H9 (cell line): ENCODE measurements at regions not wholly inside any gene's neighbourhood (a gene's known extent, or its start where the extent isn't known, plus 50 kb on each side); places are given as distances from the start of the nearest gene placed in this dataset.

Source experiments
- DNase-seq: peaks from one replicate; pipeline ENCODE4 v3.0.0-alpha.2; 2017
- H2AFZ ChIP-seq: one replicate; pipeline ENCODE4 v1.6.1; 2013; ENCODE audit warnings: mild to moderate bottlenecking, low read length, control low read depth, moderate library complexity
- H2AK5ac ChIP-seq: 2 replicates; pipeline ENCODE4 v1.6.1; 2013; ENCODE audit warnings: low read length, control low read depth, mixed read lengths; ENCODE audit not compliant: insufficient read length
- H2BK120ac ChIP-seq: one replicate; pipeline ENCODE4 v1.6.1; 2013; ENCODE audit warnings: low read depth, mild to moderate bottlenecking, low read length, control low read depth, inconsistent platforms; ENCODE audit not compliant: poor library complexity, severe bottlenecking
- H2BK12ac ChIP-seq: 2 replicates; pipeline ENCODE4 v1.6.1; 2013; ENCODE audit warnings: low read length, control low read depth, mixed read lengths, low read depth; ENCODE audit not compliant: insufficient read length
- H2BK15ac ChIP-seq: 2 replicates; pipeline ENCODE4 v1.6.1; 2013; ENCODE audit warnings: low read depth, low read length, control low read depth
- H2BK20ac ChIP-seq: one replicate; pipeline ENCODE4 v1.6.1; 2013; ENCODE audit warnings: low read depth, mild to moderate bottlenecking, low read length, control low read depth, inconsistent platforms; ENCODE audit not compliant: poor library complexity, severe bottlenecking
- H2BK5ac ChIP-seq: 2 replicates; pipeline ENCODE4 v1.6.1; 2013; ENCODE audit warnings: low read length, control low read depth, mixed read lengths; ENCODE audit not compliant: insufficient read length
- H3K14ac ChIP-seq: 2 replicates; pipeline ENCODE4 v1.6.1; 2013; ENCODE audit warnings: low read length, control low read depth; ENCODE audit not compliant: insufficient read depth
- H3K18ac ChIP-seq: 2 replicates; pipeline ENCODE4 v1.6.1; 2013; ENCODE audit warnings: low read depth, mild to moderate bottlenecking, mixed read lengths, low read length, control low read depth; ENCODE audit not compliant: insufficient read length
- H3K23ac ChIP-seq: 2 replicates; pipeline ENCODE4 v1.6.1; 2013; ENCODE audit warnings: low read length, control low read depth, mixed read lengths, low read depth; ENCODE audit not compliant: insufficient read length
- H3K23me2 ChIP-seq: 2 replicates; pipeline ENCODE4 v1.6.1; 2013; ENCODE audit warnings: low read depth, mild to moderate bottlenecking, mixed read lengths, low read length, control low read depth; ENCODE audit not compliant: insufficient read length, poor library complexity, severe bottlenecking
- H3K27ac ChIP-seq: 2 replicates; pipeline ENCODE4 v1.5.1; 2013; ENCODE audit warnings: low read length, control low read depth, mixed read lengths, low read depth; ENCODE audit not compliant: insufficient read length
- H3K27me3 ChIP-seq: 2 replicates; pipeline ENCODE4 v1.6.1; 2013; ENCODE audit warnings: low read length, control low read depth, inconsistent platforms; ENCODE audit not compliant: insufficient read depth
- H3K4ac ChIP-seq: 2 replicates; pipeline ENCODE4 v1.6.1; 2013; ENCODE audit warnings: low read depth, mild to moderate bottlenecking, control low read depth, inconsistent platforms, low read length, moderate library complexity
- H3K4me1 ChIP-seq: 2 replicates; pipeline ENCODE4 v1.6.1; 2013; ENCODE audit warnings: low read length, control low read depth, inconsistent platforms; ENCODE audit not compliant: insufficient read depth
- H3K4me2 ChIP-seq: 2 replicates; pipeline ENCODE4 v1.6.1; 2013; ENCODE audit warnings: low read length, control low read depth, mixed read lengths; ENCODE audit not compliant: insufficient read length, insufficient read depth
- H3K56ac ChIP-seq: 2 replicates; pipeline ENCODE4 v1.6.1; 2013; ENCODE audit warnings: low read depth, mild to moderate bottlenecking, mixed read lengths, low read length, control low read depth; ENCODE audit not compliant: insufficient read length
- H3K79me1 ChIP-seq: 2 replicates; pipeline ENCODE4 v1.6.1; 2013; ENCODE audit warnings: low read depth, mild to moderate bottlenecking, moderate library complexity, low read length, control low read depth, inconsistent platforms; ENCODE audit not compliant: insufficient read depth, poor library complexity, severe bottlenecking
- H3K79me2 ChIP-seq: 2 replicates; pipeline ENCODE4 v1.6.1; 2013; ENCODE audit warnings: low read length, control low read depth, inconsistent platforms; ENCODE audit not compliant: insufficient read depth
- H3K9ac ChIP-seq: 2 replicates; pipeline ENCODE4 v1.6.1; 2013; ENCODE audit warnings: low read length, control low read depth, mixed read lengths; ENCODE audit not compliant: insufficient read length; ENCODE audit errors: extremely low read depth
- H3K9me3 ChIP-seq: one replicate; pipeline ENCODE4 v1.6.1; 2013; ENCODE audit warnings: low read depth, low read length, inconsistent platforms; ENCODE audit not compliant: control insufficient read depth
- H3T11ph ChIP-seq: one replicate; pipeline ENCODE4 v1.6.1; 2013; ENCODE audit warnings: mild to moderate bottlenecking, low read length, control low read depth, inconsistent platforms
- H4K20me1 ChIP-seq: one replicate; pipeline ENCODE4 v1.6.1; 2013; ENCODE audit not compliant: control insufficient read depth, insufficient read length, insufficient read depth
- H4K5ac ChIP-seq: 2 replicates; pipeline ENCODE4 v1.6.1; 2013; ENCODE audit warnings: low read depth, mild to moderate bottlenecking, mixed read lengths, low read length, control low read depth; ENCODE audit not compliant: insufficient read length
- H4K8ac ChIP-seq: replicated peaks from 2 replicates; pipeline ENCODE4 v1.6.1; 2013; ENCODE audit warnings: low read length, control low read depth, mixed read lengths, low read depth; ENCODE audit not compliant: insufficient read length
- H4K91ac ChIP-seq: 2 replicates; pipeline ENCODE4 v1.6.1; 2013; ENCODE audit warnings: low read depth, mild to moderate bottlenecking, moderate library complexity, mixed read lengths, low read length, control low read depth; ENCODE audit not compliant: insufficient read length
- H3K27ac Mint-ChIP-seq, 3 experiments: 2 replicates in 2 of 3; 3 replicates in 1 of 3; pipeline ENCODE4 v1.8.0; 2020 to 2021; ENCODE audit warnings: mixed read lengths in 3 of 3, mild to moderate bottlenecking in 1 of 3, moderate library complexity in 1 of 3
- H3K27me3 Mint-ChIP-seq: 2 replicates; pipeline ENCODE4 v1.8.0; 2021; ENCODE audit warnings: low read depth, mild to moderate bottlenecking, moderate library complexity, mixed read lengths
- H3K36me3 Mint-ChIP-seq, 3 experiments: 2 replicates in 2 of 3; 3 replicates in 1 of 3; pipeline ENCODE4 v1.8.0; 2020 to 2021; ENCODE audit warnings: low read depth in 3 of 3, mixed read lengths in 3 of 3; ENCODE audit not compliant: insufficient read depth in 1 of 3
- H3K4me1 Mint-ChIP-seq, 2 experiments: 2 replicates each; pipeline ENCODE4 v1.8.0; 2020; ENCODE audit warnings: mixed read lengths in 2 of 2
- H3K4me3 Mint-ChIP-seq, 2 experiments: 2 replicates in 1 of 2; 3 replicates in 1 of 2; pipeline ENCODE4 v1.8.0; 2020 to 2021; ENCODE audit warnings: mild to moderate bottlenecking in 2 of 2, mixed read lengths in 2 of 2, moderate library complexity in 1 of 2
- H3K9me3 Mint-ChIP-seq, 2 experiments: 2 replicates in 1 of 2; 3 replicates in 1 of 2; pipeline ENCODE4 v1.8.0; 2020; ENCODE audit warnings: mild to moderate bottlenecking in 2 of 2, mixed read lengths in 2 of 2, moderate library complexity in 1 of 2
- WGBS: extraction: QIAGEN DNeasy Blood & Tissue Kit; methylation state at CpG from one replicate; pipeline ENCODE4 v1.1.7; 2013; ENCODE audit warnings: missing lambda C conversion rate, low lambda C conversion rate, mixed read lengths; ENCODE audit not compliant: insufficient read length; ENCODE audit errors: extremely low coverage; 5-methylcytosine and 5-hydroxymethylcytosine counted together
- TF ChIP-seq, protein P1 (sequence below): fragments of 200-600 bp; sonication (generic); conservative IDR thresholded peaks from 3 replicates; pipeline ENCODE4 v1.8.0; 2021; ENCODE audit warnings: antibody characterized with exemption, mild to moderate bottlenecking

DNA sequence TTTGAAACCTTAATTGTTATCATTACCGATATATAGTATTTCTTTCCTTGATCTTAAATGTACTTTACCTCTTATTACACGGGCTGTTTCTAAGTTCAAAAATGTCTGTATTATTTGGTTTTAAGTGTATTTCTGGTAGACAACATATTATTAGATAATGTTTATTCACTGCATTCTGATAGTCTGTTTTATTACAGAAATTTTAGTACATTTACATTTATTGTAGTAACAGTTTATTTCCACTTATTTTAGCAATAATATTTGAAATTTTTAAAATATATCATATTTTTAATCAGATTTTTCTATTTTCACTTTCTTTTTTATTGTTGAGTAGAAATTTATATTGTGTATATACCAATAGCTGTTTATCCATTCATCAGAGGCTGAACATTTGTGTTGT is 1195.2 kb downstream of the TBC1D22A start:
- no peaks in the 10 kb centered on the region for H3K9me3 ChIP-seq
- H3K23ac ChIP-seq, result no peak overlapping the region
- H3K4ac ChIP-seq, result no peak overlapping the region
- H2BK20ac ChIP-seq, result no peak overlapping the region
- Mint-ChIP-seq H3K27me3 (no peaks in the 10 kb centered on the region; the same call in 1 of the 2 replicates), H3K27ac (no peak overlapping the region), H3K9me3 (peaks cover 26 to 77% of the 10 kb centered on the region in 2 experiments), H3K4me3 (no peak overlapping the region), H3K36me3 (peaks cover 0 to 4% (median 0%) of the 10 kb centered on the region in 3 experiments; a peak in 1 of 7 replicates), H3K4me1 (no peaks in the 10 kb centered on the region)
- H3K79me2 ChIP-seq, result no peaks in the 10 kb centered on the region
- H3K18ac ChIP-seq, result no peak overlapping the region
- TF ChIP-seq, protein P1, sequence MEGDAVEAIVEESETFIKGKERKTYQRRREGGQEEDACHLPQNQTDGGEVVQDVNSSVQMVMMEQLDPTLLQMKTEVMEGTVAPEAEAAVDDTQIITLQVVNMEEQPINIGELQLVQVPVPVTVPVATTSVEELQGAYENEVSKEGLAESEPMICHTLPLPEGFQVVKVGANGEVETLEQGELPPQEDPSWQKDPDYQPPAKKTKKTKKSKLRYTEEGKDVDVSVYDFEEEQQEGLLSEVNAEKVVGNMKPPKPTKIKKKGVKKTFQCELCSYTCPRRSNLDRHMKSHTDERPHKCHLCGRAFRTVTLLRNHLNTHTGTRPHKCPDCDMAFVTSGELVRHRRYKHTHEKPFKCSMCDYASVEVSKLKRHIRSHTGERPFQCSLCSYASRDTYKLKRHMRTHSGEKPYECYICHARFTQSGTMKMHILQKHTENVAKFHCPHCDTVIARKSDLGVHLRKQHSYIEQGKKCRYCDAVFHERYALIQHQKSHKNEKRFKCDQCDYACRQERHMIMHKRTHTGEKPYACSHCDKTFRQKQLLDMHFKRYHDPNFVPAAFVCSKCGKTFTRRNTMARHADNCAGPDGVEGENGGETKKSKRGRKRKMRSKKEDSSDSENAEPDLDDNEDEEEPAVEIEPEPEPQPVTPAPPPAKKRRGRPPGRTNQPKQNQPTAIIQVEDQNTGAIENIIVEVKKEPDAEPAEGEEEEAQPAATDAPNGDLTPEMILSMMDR, result no peak
- no peak overlapping the region for H3K27ac ChIP-seq
- H2AK5ac ChIP-seq, result no peak overlapping the region
- H4K91ac ChIP-seq, result no peak overlapping the region
- no peak overlapping the region for H3K4me2 ChIP-seq
- H4K8ac ChIP-seq, result no peak overlapping the region
- no peak overlapping the region for H4K5ac ChIP-seq
- no peak overlapping the region for H2BK120ac ChIP-seq
- H3K23me2 ChIP-seq, result no peaks in the 10 kb centered on the region
- H3T11ph ChIP-seq, result no peak overlapping the region
- DNase-seq, result no peak
- no peak overlapping the region for H2AFZ ChIP-seq
- WGBS, result no CpG with 5 or more reads among the region's 2 CpGs
- H3K9ac ChIP-seq, result no peak overlapping the region
- H3K79me1 ChIP-seq, result no peaks in the 10 kb centered on the region
- H2BK15ac ChIP-seq, result no peak overlapping the region
- H3K27me3 ChIP-seq, result no peaks in the 10 kb centered on the region
- no peak overlapping the region for H3K56ac ChIP-seq
- H2BK12ac ChIP-seq, result no peak overlapping the region
- H3K14ac ChIP-seq, result no peak overlapping the region
- H2BK5ac ChIP-seq, result no peak overlapping the region
- H4K20me1 ChIP-seq, result no peaks in the 10 kb centered on the region
- no peaks in the 10 kb centered on the region for H3K4me1 ChIP-seq
